HG02623 (cell line): ENCODE measurements at regions not wholly inside any gene's neighbourhood (a gene's known extent, or its start where the extent isn't known, plus 50 kb on each side); places are given as distances from the start of the nearest gene placed in this dataset.

ENCODE experiments used
- ATAC-seq: cut with Tn5 transposase; IDR thresholded peaks from one replicate; pipeline ENCODE4 v1.9.1; 2021; ENCODE audit warnings: moderate library complexity; ENCODE audit not compliant: unreplicated experiment

- ATAC-seq: no peak
Measured at GRCh38 chr9:22389271-22389670, 57.4 kb upstream of the DMRTA1 start.

DNA sequence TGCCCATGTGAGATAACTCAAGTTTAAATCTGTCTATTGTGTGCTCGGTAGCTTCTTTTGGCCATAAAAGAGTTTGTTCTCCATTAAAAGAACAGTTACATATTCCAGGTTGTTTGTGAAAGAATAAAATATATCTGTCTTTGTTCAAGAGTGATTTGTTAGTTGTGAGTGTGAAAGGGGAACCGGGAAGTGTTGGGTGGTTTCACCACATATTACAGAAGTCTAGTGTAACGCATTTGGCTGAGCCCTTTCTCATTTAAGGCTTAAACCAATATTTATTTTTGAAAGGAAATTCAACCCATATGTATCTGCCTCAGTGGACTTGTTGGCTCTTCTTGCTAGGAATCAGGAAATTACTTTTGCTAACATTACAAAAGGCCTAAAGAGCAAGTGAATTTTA is 54.1 kb upstream of the DMRTA1 start:
- no peak for ATAC-seq

GRCh38 chr9:22395687-22396141 is 50.9 kb upstream of the DMRTA1 start:
- no peak for ATAC-seq
